Endothelial cell of umbilical vein (primary cell): ENCODE measurements at regions not wholly inside any gene's neighbourhood (a gene's known extent, or its start where the extent isn't known, plus 50 kb on each side); places are given as distances from the start of the nearest gene placed in this dataset.

Experiments used
- BruUV-seq: library from RNA; stranded (reverse); fragments of 400-500 nt; replicated peaks from 2 replicates; lab custom pipeline; 2021; lab: Mats Ljungman, UMichigan
- CTCF ChIA-PET: fragments of 300-600, 350-600 bp; sonication (Branson Sonifier 250); formaldehyde crosslinking; loops from one replicate; lab custom pipeline; 2021; ENCODE audit warnings: antibody characterized with exemption, inconsistent platforms; lab: Charles Lee
- POLR2A ChIA-PET: fragments of 300-600, 350-600 bp; sonication (Branson Sonifier 250); formaldehyde crosslinking; loops from one replicate; lab custom pipeline; 2021; ENCODE audit warnings: antibody characterized with exemption, inconsistent platforms; lab: Charles Lee
- DNase-seq: peaks from one replicate; pipeline ENCODE4 v3.0.0-alpha.2; 2011; ENCODE audit warnings: low read depth, low spot score
- FAIRE-seq: peaks from 2 replicates; lab custom pipeline; 2011; peaks lifted over from hg19 to GRCh38; lab: Jason Lieb, UNC
- H2AFZ ChIP-seq: 2 replicates; pipeline ENCODE4 v1.6.0; 2012; ENCODE audit warnings: low read depth, low read length, control low read depth, inconsistent platforms
- H3K27ac ChIP-seq: 2 replicates; pipeline ENCODE4 v1.5.1; 2011; ENCODE audit warnings: low read depth, mild to moderate bottlenecking, control low read depth, low read length, moderate library complexity; ENCODE audit not compliant: insufficient read depth
- H3K27me3 ChIP-seq, 2 experiments: 2 replicates each; pipeline versions ENCODE4 v1.6.0 to v1.6.1; 2011; ENCODE audit warnings: low read length in 2 of 2, mixed read lengths in 1 of 2; ENCODE audit not compliant: control insufficient read depth in 2 of 2, insufficient read depth in 2 of 2
- H3K36me3 ChIP-seq, 2 experiments: 2 replicates in 1 of 2; 3 replicates in 1 of 2; pipeline ENCODE4 v1.5.1; 2011; ENCODE audit warnings: low read length in 2 of 2, mild to moderate bottlenecking in 1 of 2, moderate library complexity in 1 of 2; ENCODE audit not compliant: control insufficient read depth in 2 of 2, insufficient read depth in 2 of 2; ENCODE audit errors: extremely low read depth in 1 of 2
- H3K4me1 ChIP-seq: 3 replicates; pipeline ENCODE4 v1.5.1; 2011; ENCODE audit warnings: mild to moderate bottlenecking, low read length; ENCODE audit not compliant: control insufficient read depth, insufficient read depth; ENCODE audit errors: extremely low read depth
- H3K4me2 ChIP-seq: 2 replicates; pipeline ENCODE4 v1.6.1; 2011; ENCODE audit warnings: low read length, control low read depth, mixed read lengths; ENCODE audit not compliant: insufficient read depth
- H3K4me3 ChIP-seq, 3 experiments: fragments of 200-600 bp in 1 of 3; sonication (generic), shearing (Covaris generic) in 1 of 3; replicated peaks in 1 of 3; 2 replicates each; pipeline ENCODE4 v1.5.1; 2011 to 2016; ENCODE audit warnings: control low read depth in 3 of 3, low read length in 3 of 3, mild to moderate bottlenecking in 2 of 3, inconsistent platforms in 1 of 3, low read depth in 1 of 3, moderate library complexity in 1 of 3; ENCODE audit not compliant: insufficient read depth in 1 of 3
- H3K79me2 ChIP-seq: 2 replicates; pipeline ENCODE4 v1.6.0; 2012; ENCODE audit warnings: low read length, inconsistent platforms; ENCODE audit not compliant: control insufficient read depth, insufficient read depth
- H3K9ac ChIP-seq: replicated peaks from 2 replicates; pipeline ENCODE3; 2011; ENCODE audit warnings: low read length, control low read depth; ENCODE audit not compliant: insufficient read depth; ENCODE audit errors: extremely low read depth
- H3K9me1 ChIP-seq: replicated peaks from 3 replicates; pipeline ENCODE4 v1.6.0; 2011; ENCODE audit warnings: mild to moderate bottlenecking, low read length; ENCODE audit not compliant: control insufficient read depth, insufficient read depth; ENCODE audit errors: extremely low read depth
- H3K9me3 ChIP-seq: replicated peaks from 2 replicates; pipeline ENCODE4 v1.5.1; 2012; ENCODE audit warnings: low read length, inconsistent platforms; ENCODE audit not compliant: control insufficient read depth, insufficient read depth
- H4K20me1 ChIP-seq: replicated peaks from 2 replicates; pipeline ENCODE3; 2011; ENCODE audit warnings: mild to moderate bottlenecking, low read length; ENCODE audit not compliant: control insufficient read depth, insufficient read depth; ENCODE audit errors: extremely low read depth
- CTCF ChIP-seq, 2 donors: IDR thresholded peaks; 1 replicate in 1 of 2; 2 replicates in 1 of 2; pipeline ENCODE4 v1.5.1; 2011; ENCODE audit warnings: low read length in 2 of 2, mild to moderate bottlenecking in 2 of 2, moderate library complexity in 2 of 2, control low read depth in 1 of 2, inconsistent platforms in 1 of 2, low read depth in 1 of 2; ENCODE audit not compliant: insufficient read depth in 1 of 2; ENCODE audit errors: extremely low read depth in 1 of 2
- EZH2 ChIP-seq: IDR thresholded peaks from 2 replicates; pipeline ENCODE4 v1.6.1; 2012; ENCODE audit warnings: borderline replicate concordance, low read depth, mild to moderate bottlenecking, moderate library complexity, low read length, inconsistent platforms; ENCODE audit not compliant: severe bottlenecking
- FOS ChIP-seq: IDR thresholded peaks from 2 replicates; pipeline ENCODE4 v1.6.1; 2011; ENCODE audit warnings: mild to moderate bottlenecking, low read length, moderate library complexity, borderline replicate concordance; ENCODE audit not compliant: insufficient read depth
- GATA2 ChIP-seq: IDR thresholded peaks from 2 replicates; pipeline ENCODE4 v1.7.0; 2011; ENCODE audit warnings: low read depth, mild to moderate bottlenecking, moderate library complexity, mixed read lengths, low read length; ENCODE audit not compliant: insufficient read length, insufficient read depth
- JUN ChIP-seq: IDR thresholded peaks from 2 replicates; pipeline ENCODE4 v1.6.1; 2011; ENCODE audit warnings: borderline replicate concordance, low read depth; ENCODE audit not compliant: insufficient read length, insufficient read depth
- MAX ChIP-seq: IDR thresholded peaks from 2 replicates; pipeline ENCODE4 v1.6.1; 2011; ENCODE audit not compliant: insufficient read depth, insufficient read length
- MYC ChIP-seq: IDR thresholded peaks from one replicate; pipeline ENCODE4 v1.6.1; 2011; ENCODE audit warnings: mild to moderate bottlenecking, low read depth, low read length
- POLR2A ChIP-seq: IDR thresholded peaks from 2 replicates; pipeline ENCODE4 v1.6.1; 2012; ENCODE audit warnings: low read depth, mild to moderate bottlenecking, control low read depth, low read length
- POLR2AphosphoS5 ChIP-seq: IDR thresholded peaks from 2 replicates; pipeline ENCODE4 v1.6.1; 2012; ENCODE audit warnings: low read depth, mild to moderate bottlenecking, control low read depth, low read length, moderate library complexity; ENCODE audit not compliant: insufficient read depth
- dilution Hi-C: fragments of 300-500 bp; cut with MboI; formaldehyde crosslinking; loops from one replicate; pipeline ENCODE4 v1.15.0; 2019; ENCODE audit warnings: low sequenced_read_pairs; ENCODE audit not compliant: extremely low pct_ligation_motif_present
- intact Hi-C: fragments of 100-400 bp; cut with micrococcal nuclease; formaldehyde crosslinking; loops from one replicate; pipeline ENCODE4 v1.10.0; 2022

GRCh38 chr2:83573060-83573459, 886.0 kb downstream of the SUCLG1 start:
- no peaks in the 10 kb centered on the region for H3K27me3 ChIP-seq
- H3K9me1 ChIP-seq, result no peaks in the 10 kb centered on the region
- no peak overlapping the region for H3K9ac ChIP-seq
- no peaks in the 10 kb centered on the region for H3K79me2 ChIP-seq
- no peak for FAIRE-seq
- no peaks in the 10 kb centered on the region for H4K20me1 ChIP-seq
- CTCF ChIA-PET, result no interaction called here
- H3K4me1 ChIP-seq, result no peaks in the 10 kb centered on the region
- intact Hi-C loops, result no loop called here
- BruUV-seq, result no TSS peak
- dilution Hi-C loops, result no loop called here
- H3K4me3 ChIP-seq, result no peak overlapping the region
- no peak for TF ChIP-seq MAX
- no peak for TF ChIP-seq POLR2AphosphoS5
- no peak overlapping the region for H3K4me2 ChIP-seq
- no peaks in the 10 kb centered on the region for H3K9me3 ChIP-seq
- no peaks in the 10 kb centered on the region for H3K36me3 ChIP-seq
- H2AFZ ChIP-seq, result no peak overlapping the region
- POLR2A ChIA-PET, result no interaction called here
- DNase-seq, result no peak
- no peak overlapping the region for H3K27ac ChIP-seq

GRCh38 chr2:83572400-83572799, 886.7 kb downstream of the SUCLG1 start:
- ChIA-PET CTCF (no interaction called here), POLR2A (no interaction called here)
- intact Hi-C loops, result no loop called here
- H2AFZ ChIP-seq, result no peak overlapping the region
- H3K36me3 ChIP-seq, result no peaks in the 10 kb centered on the region
- H3K27ac ChIP-seq, result no peak overlapping the region
- FAIRE-seq (no peak), DNase-seq (no peak)
- H3K9ac ChIP-seq, result no peak overlapping the region
- dilution Hi-C loops, result no loop called here
- no peaks in the 10 kb centered on the region for H3K9me1 ChIP-seq
- H3K9me3 ChIP-seq, result no peaks in the 10 kb centered on the region
- TF ChIP-seq POLR2A (no peak), GATA2 (no peak), FOS (no peak), MAX (no peak), JUN (no peak), MYC (no peak), EZH2 (no peak), CTCF (IDR thresholded peaks at IDR 0.05; ENCODE audit: extremely low read depth in 1 of 2, insufficient read depth in 1 of 2, low read depth in 1 of 2, low read length in 2 of 2) (no peak), POLR2AphosphoS5 (no peak)
- no peaks in the 10 kb centered on the region for H4K20me1 ChIP-seq
- H3K4me1 ChIP-seq, result no peaks in the 10 kb centered on the region
- H3K4me3 ChIP-seq, result no peak overlapping the region
- no peak overlapping the region for H3K4me2 ChIP-seq
- no peaks in the 10 kb centered on the region for H3K27me3 ChIP-seq
- H3K79me2 ChIP-seq, result no peaks in the 10 kb centered on the region
- BruUV-seq, result no TSS peak
